SKM-1 (cell line): ENCODE measurements at regions not wholly inside any gene's neighbourhood (a gene's known extent, or its start where the extent isn't known, plus 50 kb on each side); places are given as distances from the start of the nearest gene placed in this dataset.
"Not testable (repeated sequence)": the region's sequence is repeated elsewhere in the genome, so short reads cannot be mapped to it uniquely, and the experiment has no call there.

Experiments
- DNase-seq: peaks from one replicate; lab custom pipeline; 2025; ENCODE audit not compliant: unreplicated experiment; lab: John Stamatoyannopoulos, UW

- no peak for DNase-seq
Measured at GRCh38 chr4:126753592-126753991, 879.2 kb upstream of the INTU start.

GRCh38 chr4:126755506-126755905 is 877.3 kb upstream of the INTU start:
- DNase-seq: no peak

GRCh38 chr4:126756050-126756829 is 876.5 kb upstream of the INTU start:
- DNase-seq: no peak

- DNase-seq: no peak
Measured at GRCh38 chr4:126757219-126757618, 875.5 kb upstream of the INTU start.

- no peak for DNase-seq
Measured at GRCh38 chr4:126758493-126758892, 874.3 kb upstream of the INTU start.

- DNase-seq: no peak
Measured at GRCh38 chr4:126761947-126762662, 870.7 kb upstream of the INTU start.

- no peak for DNase-seq
Measured at GRCh38 chr4:126762663-126763247, 870.0 kb upstream of the INTU start.

GRCh38 chr4:126766241-126766640 is 866.5 kb upstream of the INTU start:
- DNase-seq: no peak

GRCh38 chr4:126768338-126768737 is 864.4 kb upstream of the INTU start:
- DNase-seq: no peak

GRCh38 chr4:126770811-126771553 is 861.8 kb upstream of the INTU start:
- DNase-seq: not testable (repeated sequence)

GRCh38 chr4:126771618-126772017 is 861.1 kb upstream of the INTU start:
- DNase-seq: not testable (repeated sequence)

GRCh38 chr4:126772662-126773061 is 860.1 kb upstream of the INTU start:
- no peak for DNase-seq

GRCh38 chr4:126775485-126776106 is 857.2 kb upstream of the INTU start:
- no peak for DNase-seq

GRCh38 chr4:126776361-126776760 is 856.4 kb upstream of the INTU start:
- no peak for DNase-seq

- DNase-seq: no peak
Measured at GRCh38 chr4:126777649-126778048, 855.1 kb upstream of the INTU start.

GRCh38 chr4:126778348-126778747 is 854.4 kb upstream of the INTU start:
- DNase-seq: no peak

GRCh38 chr4:126779001-126779400 is 853.8 kb upstream of the INTU start:
- DNase-seq: no peak

- no peak for DNase-seq
Measured at GRCh38 chr4:126779436-126780166, 853.2 kb upstream of the INTU start.

- no peak for DNase-seq
Measured at GRCh38 chr4:126783191-126783590, 849.6 kb upstream of the INTU start.

GRCh38 chr4:126784966-126785580 is 847.7 kb upstream of the INTU start:
- no peak for DNase-seq
